ENCODE measurements at regions not wholly inside any gene's neighbourhood (a gene's known extent, or its start where the extent isn't known, plus 50 kb on each side); places are given as distances from the start of the nearest gene placed in this dataset.

DNA sequence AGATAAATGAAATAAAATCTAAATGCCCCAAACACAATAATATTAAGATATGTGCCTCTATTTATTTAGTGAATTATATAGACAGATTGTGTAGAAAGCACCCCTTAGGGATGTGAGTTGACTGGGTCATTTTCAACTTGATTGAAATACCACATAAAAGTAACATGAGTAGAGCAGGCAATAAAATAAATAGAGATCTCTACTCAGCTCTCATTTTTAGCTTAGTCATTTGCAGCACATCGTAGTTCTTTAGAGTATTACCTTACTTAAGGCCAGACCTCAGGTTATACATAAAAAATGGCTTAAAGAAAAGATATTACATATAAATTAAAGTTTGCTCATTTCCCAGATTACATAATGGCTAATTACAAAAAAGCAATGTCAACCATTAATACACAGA lies 1525.6 kb upstream of the PRR20A start:
- Histone ChIP-seq H3K4me2 (ENCODE audit: low read length) (no peak overlapping the region), H3K27ac (ENCODE audit: low read depth, low read length, poor library complexity, severe bottlenecking) (no peak overlapping the region), H4K20me1 (ENCODE audit: insufficient read depth, low read length) (no peaks in the 10 kb centered on the region), H2AFZ (ENCODE audit: low read length) (no peak overlapping the region), H3K4me1 (ENCODE audit: insufficient read depth, low read length, poor library complexity, severe bottlenecking) (no peaks in the 10 kb centered on the region), H3K36me3 (ENCODE audit: insufficient read depth, low read length) (no peaks in the 10 kb centered on the region), H3K4me3 (ENCODE audit: low read depth, low read length, poor library complexity, severe bottlenecking) (no peak overlapping the region), H3K9me3 (ENCODE audit: low read length) (no peaks in the 10 kb centered on the region), H3K9me2 (ENCODE audit: insufficient read depth, low read length) (no peaks in the 10 kb centered on the region), H3K79me2 (ENCODE audit: insufficient read depth, low read depth, low read length) (no peaks in the 10 kb centered on the region)
- CTCF ChIA-PET (ENCODE audit: unreplicated experiment): no interaction called here
- no peak for DNase-seq (ENCODE audit: low spot score)
- intact Hi-C loops (cut with micrococcal nuclease; ENCODE audit: unreplicated experiment): no loop called here
- no TSS peak for BruUV-seq (replicated peaks)
- POLR2A ChIA-PET: no interaction called here
- TF ChIP-seq EZH2phosphoT487 (IDR thresholded peaks at IDR 0.05; ENCODE audit: borderline replicate concordance, low read depth, low read length): no peak
- TF ChIP-seq, protein P1, sequence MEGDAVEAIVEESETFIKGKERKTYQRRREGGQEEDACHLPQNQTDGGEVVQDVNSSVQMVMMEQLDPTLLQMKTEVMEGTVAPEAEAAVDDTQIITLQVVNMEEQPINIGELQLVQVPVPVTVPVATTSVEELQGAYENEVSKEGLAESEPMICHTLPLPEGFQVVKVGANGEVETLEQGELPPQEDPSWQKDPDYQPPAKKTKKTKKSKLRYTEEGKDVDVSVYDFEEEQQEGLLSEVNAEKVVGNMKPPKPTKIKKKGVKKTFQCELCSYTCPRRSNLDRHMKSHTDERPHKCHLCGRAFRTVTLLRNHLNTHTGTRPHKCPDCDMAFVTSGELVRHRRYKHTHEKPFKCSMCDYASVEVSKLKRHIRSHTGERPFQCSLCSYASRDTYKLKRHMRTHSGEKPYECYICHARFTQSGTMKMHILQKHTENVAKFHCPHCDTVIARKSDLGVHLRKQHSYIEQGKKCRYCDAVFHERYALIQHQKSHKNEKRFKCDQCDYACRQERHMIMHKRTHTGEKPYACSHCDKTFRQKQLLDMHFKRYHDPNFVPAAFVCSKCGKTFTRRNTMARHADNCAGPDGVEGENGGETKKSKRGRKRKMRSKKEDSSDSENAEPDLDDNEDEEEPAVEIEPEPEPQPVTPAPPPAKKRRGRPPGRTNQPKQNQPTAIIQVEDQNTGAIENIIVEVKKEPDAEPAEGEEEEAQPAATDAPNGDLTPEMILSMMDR (conservative IDR thresholded peaks at IDR 0.05; ENCODE audit: low read length): no peak

DNA sequence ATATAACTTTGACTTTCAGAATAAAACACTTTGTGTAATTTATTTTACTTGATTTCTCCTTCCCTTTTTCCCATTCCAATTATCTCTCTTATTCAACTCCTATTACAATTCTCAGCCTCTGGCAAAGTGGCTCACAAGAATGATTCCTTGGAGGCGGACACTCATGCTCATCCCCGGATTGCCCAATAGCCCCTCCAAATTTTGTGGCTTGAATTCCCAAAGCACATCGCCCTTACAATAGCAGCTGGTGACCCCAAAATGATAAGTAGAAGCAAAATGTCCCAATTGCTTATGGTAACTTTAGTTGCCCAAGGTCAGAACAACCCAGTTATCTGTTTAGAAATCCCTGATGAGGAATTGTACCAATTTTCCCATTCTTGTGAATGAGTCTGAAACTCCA lies 1523.5 kb upstream of the PRR20A start:
- CTCF ChIA-PET (ENCODE audit: unreplicated experiment): no interaction called here
- no peak overlapping the region for H3K4me2 ChIP-seq (ENCODE audit: low read length)

DNA sequence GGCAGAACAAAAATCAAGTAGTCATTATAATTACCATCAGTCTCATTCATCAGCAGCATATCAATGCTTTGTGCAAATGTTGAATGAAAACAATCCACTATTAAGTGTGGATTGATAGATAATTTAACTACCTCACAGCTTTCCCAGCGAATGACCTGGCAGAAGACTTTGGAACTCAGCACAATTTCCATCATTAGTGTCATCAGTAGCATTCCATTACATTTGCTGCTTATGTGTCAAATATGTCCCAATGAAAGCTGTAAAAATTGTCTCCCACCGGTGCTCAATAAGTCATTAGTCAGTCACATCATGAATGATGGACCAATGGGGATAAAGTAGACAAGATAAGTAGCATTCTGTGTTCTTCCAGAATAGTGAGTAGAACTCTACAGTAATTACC lies 1513.5 kb upstream of the PRR20A start:
- intact Hi-C loops (cut with micrococcal nuclease; ENCODE audit: unreplicated experiment): no loop called here
- no peaks in the 10 kb centered on the region for H3K79me2 ChIP-seq (ENCODE audit: insufficient read depth, low read depth, low read length)
- ChIA-PET POLR2A (no interaction called here), CTCF (ENCODE audit: unreplicated experiment) (no interaction called here)
- H2AFZ ChIP-seq (ENCODE audit: low read length): no peak overlapping the region
- no TSS peak for BruUV-seq (replicated peaks)
- H3K9me3 ChIP-seq (ENCODE audit: low read length): 0 out of 2 replicates have a peak, but pooled peaks cover 3% of the 10 kb centered on the region
- H3K4me3 ChIP-seq (ENCODE audit: low read depth, low read length, poor library complexity, severe bottlenecking): no peak overlapping the region
- no peaks in the 10 kb centered on the region for H3K4me1 ChIP-seq (ENCODE audit: insufficient read depth, low read length, poor library complexity, severe bottlenecking)
- TF ChIP-seq EZH2phosphoT487 (IDR thresholded peaks at IDR 0.05; ENCODE audit: borderline replicate concordance, low read depth, low read length): no peak
- TF ChIP-seq, protein P1 (conservative IDR thresholded peaks at IDR 0.05; ENCODE audit: low read length): no peak
- H3K9me2 ChIP-seq (ENCODE audit: insufficient read depth, low read length): no peaks in the 10 kb centered on the region
- no peaks in the 10 kb centered on the region for H3K36me3 ChIP-seq (ENCODE audit: insufficient read depth, low read length)
- DNase-seq (ENCODE audit: low spot score): no peak
- H4K20me1 ChIP-seq (ENCODE audit: insufficient read depth, low read length): no peaks in the 10 kb centered on the region
- H3K4me2 ChIP-seq (ENCODE audit: low read length): no peak overlapping the region
- H3K27ac ChIP-seq (ENCODE audit: low read depth, low read length, poor library complexity, severe bottlenecking): no peak overlapping the region

More for the DNA sequence above, 1523.5 kb upstream of the PRR20A start:
- H3K4me3 ChIP-seq (ENCODE audit: low read depth, low read length, poor library complexity, severe bottlenecking): no peak overlapping the region
- no peaks in the 10 kb centered on the region for H3K36me3 ChIP-seq (ENCODE audit: insufficient read depth, low read length)
- no peak overlapping the region for H3K27ac ChIP-seq (ENCODE audit: low read depth, low read length, poor library complexity, severe bottlenecking)
- H3K9me3 ChIP-seq (ENCODE audit: low read length): no peaks in the 10 kb centered on the region
- no peaks in the 10 kb centered on the region for H4K20me1 ChIP-seq (ENCODE audit: insufficient read depth, low read length)
- intact Hi-C loops (cut with micrococcal nuclease; ENCODE audit: unreplicated experiment): no loop called here
- H2AFZ ChIP-seq (ENCODE audit: low read length): no peak overlapping the region
- DNase-seq (ENCODE audit: low spot score): no peak
- no peaks in the 10 kb centered on the region for H3K79me2 ChIP-seq (ENCODE audit: insufficient read depth, low read depth, low read length)
- H3K4me1 ChIP-seq (ENCODE audit: insufficient read depth, low read length, poor library complexity, severe bottlenecking): no peaks in the 10 kb centered on the region
- BruUV-seq (replicated peaks): no TSS peak
- TF ChIP-seq, protein P1 (conservative IDR thresholded peaks at IDR 0.05; ENCODE audit: low read length): no peak
- TF ChIP-seq EZH2phosphoT487 (IDR thresholded peaks at IDR 0.05; ENCODE audit: borderline replicate concordance, low read depth, low read length): no peak
- POLR2A ChIA-PET: no interaction called here
- no peaks in the 10 kb centered on the region for H3K9me2 ChIP-seq (ENCODE audit: insufficient read depth, low read length)
